GM12878 (cell line): ENCODE measurements at regions not wholly inside any gene's neighbourhood (a gene's known extent, or its start where the extent isn't known, plus 50 kb on each side); places are given as distances from the start of the nearest gene placed in this dataset.

Source experiments
- ATAC-seq: fragments of 200-7000 bp; cut with Tn5 transposase; 3 replicates; pipeline ENCODE4 v1.9.1; 2020; ENCODE audit warnings: mild to moderate bottlenecking, moderate library complexity
- BruUV-seq: library from RNA; stranded (reverse); fragments of 400-500 nt; replicated peaks from 2 replicates; lab custom pipeline; 2021; lab: Mats Ljungman, UMichigan
- CTCF ChIA-PET: fragments of 300-600 bp; sonication (Branson Sonifier 250); formaldehyde crosslinking; extraction: SDS; loops from one replicate; lab custom pipeline; 2021; ENCODE audit warnings: inconsistent platforms; lab: Yijun Ruan, JAX
- POLR2A ChIA-PET: fragments of 350-600 bp; formaldehyde crosslinking; extraction: SDS; loops from one replicate; lab custom pipeline; 2021; ENCODE audit warnings: inconsistent platforms; lab: Charles Lee
- RAD21 ChIA-PET: fragments of 300-600 bp; sonication (Branson Sonifier 250); formaldehyde crosslinking; loops from one replicate; lab custom pipeline; 2023; ENCODE audit warnings: antibody characterized with exemption; ENCODE audit not compliant: unreplicated experiment; lab: Charles Lee
- SMC1A ChIA-PET: fragments of 300-600 bp; sonication (Branson Sonifier 250); formaldehyde crosslinking; loops from one replicate; lab custom pipeline; 2023; ENCODE audit not compliant: unreplicated experiment, uncharacterized antibody; lab: Charles Lee
- DNase-seq: peaks from one replicate; pipeline ENCODE4 v3.0.0-alpha.2; 2011; ENCODE audit warnings: low read depth, low spot score
- FAIRE-seq: peaks from 3 replicates; lab custom pipeline; 2011; peaks lifted over from hg19 to GRCh38; lab: Jason Lieb, UNC
- H2AFZ ChIP-seq: 2 replicates; pipeline ENCODE4 v1.6.0; 2011; ENCODE audit warnings: low read depth, low read length, control low read depth; ENCODE audit not compliant: control insufficient read depth
- H3K27ac ChIP-seq: 2 replicates; pipeline ENCODE4 v1.5.1; 2011; ENCODE audit warnings: control low read depth; ENCODE audit not compliant: control insufficient read depth, insufficient read depth
- H3K27me3 ChIP-seq, 2 experiments: replicated peaks in 1 of 2; 2 replicates each; pipeline versions ENCODE4 v1.6.0 to v1.6.1; 2011; ENCODE audit warnings: low read length in 1 of 2; ENCODE audit not compliant: control insufficient read depth in 2 of 2, insufficient read depth in 2 of 2
- H3K36me3 ChIP-seq, 2 experiments: 2 replicates each; pipeline ENCODE4 v1.5.1; 2011; ENCODE audit warnings: low read length in 1 of 2; ENCODE audit not compliant: control insufficient read depth in 2 of 2, insufficient read depth in 2 of 2
- H3K4me1 ChIP-seq: 2 replicates; pipeline ENCODE4 v1.6.1; 2011; ENCODE audit warnings: mild to moderate bottlenecking, low read length, moderate library complexity, mixed read lengths; ENCODE audit not compliant: control insufficient read depth, insufficient read depth
- H3K4me2 ChIP-seq: 2 replicates; pipeline ENCODE4 v1.6.0; 2011; ENCODE audit warnings: control low read depth; ENCODE audit not compliant: control insufficient read depth, insufficient read depth
- H3K4me3 ChIP-seq: fragments of 200-600 bp; sonication (generic); 2 replicates; pipeline ENCODE4 v1.5.1; 2016
- H3K79me2 ChIP-seq: 2 replicates; pipeline ENCODE4 v1.6.0; 2011; ENCODE audit warnings: low read length; ENCODE audit not compliant: control insufficient read depth, insufficient read depth
- H3K9ac ChIP-seq: 2 replicates; pipeline ENCODE4 v1.8.0; 2011; ENCODE audit warnings: low read length, control low read depth, mixed read lengths; ENCODE audit not compliant: control insufficient read depth, insufficient read depth
- H3K9me3 ChIP-seq: replicated peaks from 3 replicates; pipeline ENCODE4 v1.5.1; 2011; ENCODE audit warnings: mild to moderate bottlenecking, low read length; ENCODE audit not compliant: control insufficient read depth, insufficient read depth
- H4K20me1 ChIP-seq: 2 replicates; pipeline ENCODE4 v1.6.0; 2011; ENCODE audit not compliant: control insufficient read depth, insufficient read depth
- BHLHE40 ChIP-seq, 2 experiments: fragments of 450-650 bp in 1 of 2; IDR thresholded peaks; 2 replicates each; pipeline ENCODE4 v1.6.1; 2011 to 2017; ENCODE audit warnings: low read depth in 2 of 2, borderline replicate concordance in 1 of 2, improper control_type of control experiment in 1 of 2, low read length in 1 of 2, mild to moderate bottlenecking in 1 of 2
- NFXL1 ChIP-seq: fragments of 450-650 bp; IDR thresholded peaks from 2 replicates; pipeline ENCODE4 v1.6.1; 2017; ENCODE audit warnings: antibody characterized with exemption, mild to moderate bottlenecking, borderline replicate concordance
- POLR2AphosphoS5 ChIP-seq: IDR thresholded peaks from 2 replicates; pipeline ENCODE4 v1.6.1; 2011; ENCODE audit warnings: mild to moderate bottlenecking, low read length, inconsistent platforms
- WGBS: methylation state at CpG from one replicate; pipeline ENCODE4 v1.1.6; 2016; ENCODE audit warnings: low lambda C conversion rate; ENCODE audit not compliant: insufficient replicate concordance, insufficient coverage; ENCODE audit errors: missing lambda C conversion rate; 5-methylcytosine and 5-hydroxymethylcytosine counted together
- in situ Hi-C: fragments of 300-500 bp; cut with MboI; formaldehyde crosslinking; loops from 9 replicates; pipeline ENCODE4 v1.14.3; 2018; ENCODE audit warnings: mixed read lengths
- intact Hi-C: fragments of 100-400 bp; cut with micrococcal nuclease; formaldehyde crosslinking; loops from one replicate; pipeline ENCODE4 v1.14.2; 2022; ENCODE audit not compliant: unreplicated experiment
- TF ChIP-seq, protein P1 (sequence below): fragments of 450-650 bp; IDR thresholded peaks from 2 replicates; pipeline ENCODE4 v1.6.1; 2014; ENCODE audit warnings: mild to moderate bottlenecking

- Histone ChIP-seq H2AFZ (no peak overlapping the region), H3K27me3 (no peaks in the 10 kb centered on the region), H3K27ac (no peak overlapping the region), H3K9ac (no peak overlapping the region), H3K4me2 (no peak overlapping the region), H3K4me1 (no peaks in the 10 kb centered on the region), H3K9me3 (no peaks in the 10 kb centered on the region), H3K79me2 (peaks cover 95% of the 10 kb centered on the region), H4K20me1 (peaks cover 4% of the 10 kb centered on the region), H3K36me3 (peaks cover 20 to 31% of the 10 kb centered on the region in 2 experiments), H3K4me3 (no peak overlapping the region)
- DNase-seq (no peak), ATAC-seq (no peak), FAIRE-seq (no peak)
- TF ChIP-seq, protein P1, sequence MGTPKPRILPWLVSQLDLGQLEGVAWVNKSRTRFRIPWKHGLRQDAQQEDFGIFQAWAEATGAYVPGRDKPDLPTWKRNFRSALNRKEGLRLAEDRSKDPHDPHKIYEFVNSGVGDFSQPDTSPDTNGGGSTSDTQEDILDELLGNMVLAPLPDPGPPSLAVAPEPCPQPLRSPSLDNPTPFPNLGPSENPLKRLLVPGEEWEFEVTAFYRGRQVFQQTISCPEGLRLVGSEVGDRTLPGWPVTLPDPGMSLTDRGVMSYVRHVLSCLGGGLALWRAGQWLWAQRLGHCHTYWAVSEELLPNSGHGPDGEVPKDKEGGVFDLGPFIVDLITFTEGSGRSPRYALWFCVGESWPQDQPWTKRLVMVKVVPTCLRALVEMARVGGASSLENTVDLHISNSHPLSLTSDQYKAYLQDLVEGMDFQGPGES: no peak
- peak in 1 of 2 experiments; percentile 52; a peak in 2 of 4 replicates for TF ChIP-seq BHLHE40 (IDR thresholded peaks at IDR 0.05; ENCODE audit: borderline replicate concordance in 1 of 2, low read depth in 2 of 2, low read length in 1 of 2)
- TF ChIP-seq POLR2AphosphoS5: peak; percentile 55; the same call in 1 of the 2 replicates
- TF ChIP-seq NFXL1: no peak
- TSS peak; percentile 15 for BruUV-seq
- intact Hi-C loops: no loop called here
- 48% methylated on average over 7 of the region's 7 CpGs for WGBS
- ChIA-PET RAD21 (interaction anchor here (1.3 to 1.7 kb wide), 3 partner anchors 23 to 104 kb away, joined by 4 to 6 read pairs (median 5); no protein-coding TSS in a partner anchor), SMC1A (interaction anchor here (0.8 to 2.8 kb wide), 6 partner anchors 8 to 25 kb away, joined by 3 to 14 read pairs (median 4); no protein-coding TSS in a partner anchor), CTCF (interaction anchor here (1.0 to 2.7 kb wide), 5 partner anchors 9 to 43 kb away, joined by 3 to 13 read pairs (median 5); no protein-coding TSS in a partner anchor), POLR2A (interaction anchor here (0.5 to 1.3 kb wide), 6 partner anchors 8 to 16 kb away, joined by 3 to 10 read pairs (median 4); no protein-coding TSS in a partner anchor)
- in situ Hi-C loops: no loop called here
Observed at GRCh38 chr7:130936202-130936931, 202.4 kb upstream of the KLF14 start.
